Gastroesophageal sphincter (tissue), 4 donors: ENCODE measurements at regions not wholly inside any gene's neighbourhood (a gene's known extent, or its start where the extent isn't known, plus 50 kb on each side); places are given as distances from the start of the nearest gene placed in this dataset.

ENCODE experiments used
- ATAC-seq: fragments of 150-250 bp; one replicate; pipeline ENCODE4 v1.9.1; 2016; ENCODE audit warnings: mild to moderate bottlenecking, moderate library complexity
- H3K27ac ChIP-seq, 4 donors: fragments of 200-600 bp; sonication (generic) in 3 of 4; 1 replicate in 3 of 4; 2 replicates in 1 of 4; pipeline ENCODE4 v1.5.1; 2016 to 2019
- H3K27me3 ChIP-seq: fragments of 200-600 bp; sonication (generic); one replicate; pipeline ENCODE4 v1.5.1; 2019
- H3K36me3 ChIP-seq, 2 donors: fragments of 200-600 bp; sonication (generic); one replicate each; pipeline ENCODE4 v1.5.1; 2019; ENCODE audit warnings: control low read depth in 1 of 2
- H3K4me1 ChIP-seq, 3 donors: fragments of 200-600 bp; sonication (generic); 1 replicate in 2 of 3; 2 replicates in 1 of 3; pipeline ENCODE4 v1.5.1; 2016 to 2019; ENCODE audit warnings: control low read depth in 2 of 3
- H3K4me3 ChIP-seq, 2 donors: fragments of 200-600 bp; sonication (generic); one replicate each; pipeline ENCODE4 v1.5.1; 2019; ENCODE audit warnings: mild to moderate bottlenecking in 1 of 2, moderate library complexity in 1 of 2
- H3K9me3 ChIP-seq, 3 donors: fragments of 200-600 bp; sonication (generic); one replicate each; pipeline ENCODE4 v1.5.1; 2017 to 2019; ENCODE audit warnings: control low read depth in 2 of 3
- CTCF ChIP-seq, 4 experiments: fragments of 200-600 bp in 2 of 4; fragments of 450-650 bp in 2 of 4; sonication (generic) in 1 of 4; IDR thresholded peaks; one replicate each; pipeline ENCODE4 v1.5.1; 2017 to 2019; ENCODE audit warnings: antibody characterized with exemption in 4 of 4, mild to moderate bottlenecking in 2 of 4, moderate library complexity in 2 of 4
- EP300 ChIP-seq: sonication (generic); formaldehyde crosslinking; IDR thresholded peaks from one replicate; pipeline ENCODE4 v1.6.1; 2017; ENCODE audit warnings: antibody characterized with exemption, mild to moderate bottlenecking
- POLR2A ChIP-seq, 2 donors: fragments of 450-650 bp; IDR thresholded peaks; one replicate each; pipeline ENCODE4 v1.6.1; 2017; ENCODE audit warnings: antibody characterized with exemption in 2 of 2, mild to moderate bottlenecking in 2 of 2, moderate library complexity in 1 of 2
- POLR2AphosphoS5 ChIP-seq: sonication (generic); formaldehyde crosslinking; IDR thresholded peaks from one replicate; pipeline ENCODE4 v1.6.1; 2017; ENCODE audit warnings: antibody characterized with exemption
- WGBS, 2 donors: methylation state at CpG; one replicate each; pipeline ENCODE4 v1.1.5; 2018; ENCODE audit warnings: low coverage in 1 of 2; 5-methylcytosine and 5-hydroxymethylcytosine counted together

- peaks cover 10% of the 10 kb centered on the region for H3K27me3 ChIP-seq
- H3K27ac ChIP-seq: no peak overlapping the region
- no peaks in the 10 kb centered on the region for H3K4me1 ChIP-seq
- no peaks in the 10 kb centered on the region for H3K36me3 ChIP-seq
- 60 to 80% methylated on average over 1 to 2 of the region's 4 CpGs for WGBS, 2 donors
- TF ChIP-seq POLR2A (IDR thresholded peaks at IDR 0.05) (no peak), CTCF (IDR thresholded peaks at IDR 0.05) (no peak), POLR2AphosphoS5 (no peak), EP300 (no peak)
- H3K4me3 ChIP-seq: no peak overlapping the region
- no peaks in the 10 kb centered on the region for H3K9me3 ChIP-seq
- no peak for ATAC-seq
Observed at GRCh38 chr22:27378995-27379394, 422.6 kb downstream of the MN1 start.

DNA sequence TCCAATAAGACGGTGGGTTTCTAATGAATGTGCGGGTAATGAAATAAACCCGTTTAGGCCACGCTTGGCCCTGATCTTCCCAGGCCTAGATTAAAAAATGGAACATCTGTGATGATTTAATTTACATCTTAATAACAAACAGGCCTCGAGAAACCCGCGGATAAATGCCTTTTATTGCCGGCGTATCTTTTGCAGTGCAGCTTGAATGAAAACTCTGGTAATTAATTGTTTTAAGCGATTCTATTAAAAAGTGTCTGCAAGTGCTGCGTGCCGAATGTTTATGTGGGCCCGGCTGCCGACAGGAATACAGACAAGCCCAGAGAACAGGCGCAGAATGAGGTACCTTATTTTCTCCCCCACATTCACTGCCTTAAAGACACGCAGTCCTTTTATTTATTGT lies 420.7 kb downstream of the MN1 start:
- H3K9me3 ChIP-seq: no peaks in the 10 kb centered on the region
- ATAC-seq: no peak
- 62 to 71% methylated on average over 11 to 14 of the region's 16 CpGs for WGBS, 2 donors

DNA sequence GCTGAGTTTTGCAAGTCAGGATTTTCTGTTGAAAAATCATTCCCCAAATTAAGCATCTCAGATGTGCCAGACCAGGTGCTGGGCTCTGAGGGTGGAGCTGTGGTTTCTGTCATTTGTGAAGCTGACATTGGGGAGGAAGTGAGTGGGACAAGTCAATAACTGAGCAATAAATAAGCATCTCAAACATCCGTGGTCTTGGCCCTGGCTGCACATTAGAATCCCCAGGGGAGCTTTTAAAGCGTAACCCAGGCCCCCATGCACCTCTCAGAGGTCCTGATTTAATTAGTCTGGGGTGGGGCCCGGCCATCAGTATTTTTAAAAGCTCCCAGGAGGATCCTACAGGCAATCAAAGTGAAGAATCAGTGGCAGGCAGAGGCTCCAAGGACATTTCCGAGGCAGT lies 420.0 kb downstream of the MN1 start:
- Histone ChIP-seq H3K9me3 (no peaks in the 10 kb centered on the region), H3K27me3 (peaks cover 34% of the 10 kb centered on the region), H3K27ac (no peak overlapping the region), H3K36me3 (no peaks in the 10 kb centered on the region), H3K4me1 (no peaks in the 10 kb centered on the region), H3K4me3 (no peak overlapping the region)
- no peak for ATAC-seq
- TF ChIP-seq POLR2A (IDR thresholded peaks at IDR 0.05) (no peak), CTCF (IDR thresholded peaks at IDR 0.05) (no peak), POLR2AphosphoS5 (no peak), EP300 (no peak)
- whole genome bisulfite sequencing, 2 donors: 57 to 60% methylated on average over 2 to 3 of the region's 4 CpGs

More for the DNA sequence above, 420.7 kb downstream of the MN1 start:
- Histone ChIP-seq H3K4me1 (no peaks in the 10 kb centered on the region), H3K27me3 (peaks cover 27% of the 10 kb centered on the region), H3K36me3 (no peaks in the 10 kb centered on the region), H3K27ac (no peak overlapping the region), H3K4me3 (no peak overlapping the region)
- TF ChIP-seq CTCF (IDR thresholded peaks at IDR 0.05) (no peak), EP300 (no peak), POLR2AphosphoS5 (no peak), POLR2A (IDR thresholded peaks at IDR 0.05) (no peak)

GRCh38 chr22:27381960-27382742 lies 419.4 kb downstream of the MN1 start:
- no peak for ATAC-seq
- no peaks in the 10 kb centered on the region for H3K4me1 ChIP-seq

More at GRCh38 chr22:27381960-27382742, 419.4 kb downstream of the MN1 start:
- Histone ChIP-seq H3K36me3 (no peaks in the 10 kb centered on the region), H3K9me3 (no peaks in the 10 kb centered on the region), H3K27me3 (peaks cover 36% of the 10 kb centered on the region), H3K27ac (no peak overlapping the region), H3K4me3 (no peak overlapping the region)
- 72 to 90% methylated on average over 2 to 4 of the region's 6 CpGs for WGBS, 2 donors
- TF ChIP-seq CTCF (IDR thresholded peaks at IDR 0.05): no peak
- TF ChIP-seq POLR2A (IDR thresholded peaks at IDR 0.05): no peak
- TF ChIP-seq EP300: no peak
- no peak for TF ChIP-seq POLR2AphosphoS5
